RWPE2 (cell line): ENCODE measurements at regions not wholly inside any gene's neighbourhood (a gene's known extent, or its start where the extent isn't known, plus 50 kb on each side); places are given as distances from the start of the nearest gene placed in this dataset.

Source experiments
- ATAC-seq: fragments of 200-7000 bp; cut with Tn5 transposase; 3 replicates; pipeline ENCODE4 v1.9.1; 2021; ENCODE audit warnings: low read depth
- DNase-seq: peaks from one replicate; pipeline ENCODE4 v3.0.0-alpha.2; 2020; ENCODE audit warnings: low spot score
- H3K27ac ChIP-seq: fragments of 450-650 bp; 2 replicates; pipeline ENCODE4 v1.5.1; 2017; ENCODE audit warnings: mild to moderate bottlenecking; ENCODE audit not compliant: poor library complexity, severe bottlenecking
- H3K27me3 ChIP-seq: fragments of 250-450 bp; sonication (Bioruptor Pico); 2 replicates; pipeline ENCODE4 v1.5.1; 2021; ENCODE audit warnings: mild to moderate bottlenecking, moderate library complexity; ENCODE audit not compliant: insufficient read depth, poor library complexity, severe bottlenecking
- H3K36me3 ChIP-seq: fragments of 250-450 bp; sonication (Bioruptor Pico); 2 replicates; pipeline ENCODE4 v1.5.1; 2020; ENCODE audit warnings: low read depth, mild to moderate bottlenecking, moderate library complexity
- H3K4me1 ChIP-seq: fragments of 250-450 bp; sonication (Bioruptor Pico); 2 replicates; pipeline ENCODE4 v1.5.1; 2021; ENCODE audit warnings: mild to moderate bottlenecking, moderate library complexity; ENCODE audit not compliant: insufficient read depth, poor library complexity, severe bottlenecking
- H3K4me3 ChIP-seq: fragments of 250-450 bp; sonication (Bioruptor Pico); 2 replicates; pipeline ENCODE4 v1.5.1; 2021; ENCODE audit warnings: mild to moderate bottlenecking, moderate library complexity; ENCODE audit not compliant: severe bottlenecking
- H3K9me3 ChIP-seq: fragments of 250-450 bp; sonication (Bioruptor Pico); 2 replicates; pipeline ENCODE4 v1.5.1; 2021; ENCODE audit warnings: mild to moderate bottlenecking, moderate library complexity; ENCODE audit not compliant: severe bottlenecking
- TF ChIP-seq, protein P1 (sequence below): fragments of 450-650 bp; IDR thresholded peaks from one replicate; pipeline ENCODE4 v1.5.1; 2017; ENCODE audit warnings: mild to moderate bottlenecking, moderate library complexity; ENCODE audit not compliant: poor library complexity, severe bottlenecking

DNA sequence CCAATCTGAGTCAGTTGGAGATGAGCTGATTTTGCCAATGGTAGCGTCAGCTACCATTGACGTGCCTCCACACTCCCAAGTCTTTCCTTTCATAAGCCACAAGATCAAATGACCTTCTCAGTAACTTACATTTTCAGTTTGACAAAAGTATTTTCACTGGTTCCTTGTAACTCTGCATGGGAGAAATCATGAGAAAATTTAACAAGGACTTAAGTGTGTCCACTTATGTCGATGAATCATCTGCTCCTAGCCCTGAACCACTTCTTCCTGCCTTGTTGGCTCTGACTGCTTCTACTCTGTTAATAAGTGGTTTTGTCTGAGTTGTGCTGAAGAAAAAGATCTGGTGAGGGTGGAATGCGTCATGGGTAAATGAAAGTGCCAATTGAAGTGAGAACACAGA is 101.2 kb downstream of the NFKBIZ start:
- TF ChIP-seq, protein P1, sequence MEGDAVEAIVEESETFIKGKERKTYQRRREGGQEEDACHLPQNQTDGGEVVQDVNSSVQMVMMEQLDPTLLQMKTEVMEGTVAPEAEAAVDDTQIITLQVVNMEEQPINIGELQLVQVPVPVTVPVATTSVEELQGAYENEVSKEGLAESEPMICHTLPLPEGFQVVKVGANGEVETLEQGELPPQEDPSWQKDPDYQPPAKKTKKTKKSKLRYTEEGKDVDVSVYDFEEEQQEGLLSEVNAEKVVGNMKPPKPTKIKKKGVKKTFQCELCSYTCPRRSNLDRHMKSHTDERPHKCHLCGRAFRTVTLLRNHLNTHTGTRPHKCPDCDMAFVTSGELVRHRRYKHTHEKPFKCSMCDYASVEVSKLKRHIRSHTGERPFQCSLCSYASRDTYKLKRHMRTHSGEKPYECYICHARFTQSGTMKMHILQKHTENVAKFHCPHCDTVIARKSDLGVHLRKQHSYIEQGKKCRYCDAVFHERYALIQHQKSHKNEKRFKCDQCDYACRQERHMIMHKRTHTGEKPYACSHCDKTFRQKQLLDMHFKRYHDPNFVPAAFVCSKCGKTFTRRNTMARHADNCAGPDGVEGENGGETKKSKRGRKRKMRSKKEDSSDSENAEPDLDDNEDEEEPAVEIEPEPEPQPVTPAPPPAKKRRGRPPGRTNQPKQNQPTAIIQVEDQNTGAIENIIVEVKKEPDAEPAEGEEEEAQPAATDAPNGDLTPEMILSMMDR: no peak
- H3K27me3 ChIP-seq: no peaks in the 10 kb centered on the region
- no peaks in the 10 kb centered on the region for H3K36me3 ChIP-seq
- no peak overlapping the region for H3K4me3 ChIP-seq
- no peak overlapping the region for H3K27ac ChIP-seq
- H3K4me1 ChIP-seq: no peaks in the 10 kb centered on the region
- ATAC-seq (no peak), DNase-seq (no peak)
- H3K9me3 ChIP-seq: no peaks in the 10 kb centered on the region

DNA sequence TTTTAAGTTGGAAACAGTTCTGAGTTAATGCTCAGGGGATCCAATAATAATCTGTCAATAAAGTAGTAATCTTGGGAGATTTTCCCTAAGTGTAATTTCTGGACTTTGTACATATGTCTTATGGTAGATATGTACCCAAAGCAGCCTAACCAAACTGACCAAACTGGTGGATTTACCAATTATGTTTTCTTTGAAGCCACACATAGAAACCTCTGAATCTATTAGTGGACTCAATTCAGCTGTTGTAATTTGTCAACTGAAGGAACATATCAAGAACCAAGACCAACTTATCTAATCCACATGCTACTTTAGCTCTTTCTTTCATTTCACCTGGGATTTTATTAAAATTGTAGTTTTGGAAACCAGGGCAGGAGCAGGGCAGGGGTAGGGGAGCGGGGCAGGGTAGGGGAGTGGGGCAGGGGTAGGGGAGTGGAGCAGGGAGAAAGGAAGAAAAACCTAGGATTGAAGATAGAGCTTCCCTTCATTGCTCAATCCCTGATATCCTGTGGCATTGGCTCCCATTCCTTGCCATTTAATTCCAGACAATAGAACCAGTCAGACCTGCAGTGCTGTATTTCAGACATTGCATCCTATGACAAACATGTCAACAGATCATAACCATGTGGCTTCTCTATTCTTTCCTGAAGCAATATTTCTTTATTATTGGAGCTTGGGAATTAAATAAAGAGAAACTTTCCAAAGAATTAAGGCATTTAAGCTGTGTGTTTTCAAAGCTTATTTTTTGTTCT is 101.8 kb downstream of the NFKBIZ start:
- ATAC-seq: peak; percentile 35; the same call in 1 of the 3 replicates
- TF ChIP-seq, protein P1: no peak
- no peaks in the 10 kb centered on the region for H3K27me3 ChIP-seq
- no peaks in the 10 kb centered on the region for H3K9me3 ChIP-seq
- no peak overlapping the region for H3K4me3 ChIP-seq
- H3K27ac ChIP-seq: no peak overlapping the region
- no peaks in the 10 kb centered on the region for H3K4me1 ChIP-seq
- H3K36me3 ChIP-seq: no peaks in the 10 kb centered on the region
- DNase-seq: no peak

DNA sequence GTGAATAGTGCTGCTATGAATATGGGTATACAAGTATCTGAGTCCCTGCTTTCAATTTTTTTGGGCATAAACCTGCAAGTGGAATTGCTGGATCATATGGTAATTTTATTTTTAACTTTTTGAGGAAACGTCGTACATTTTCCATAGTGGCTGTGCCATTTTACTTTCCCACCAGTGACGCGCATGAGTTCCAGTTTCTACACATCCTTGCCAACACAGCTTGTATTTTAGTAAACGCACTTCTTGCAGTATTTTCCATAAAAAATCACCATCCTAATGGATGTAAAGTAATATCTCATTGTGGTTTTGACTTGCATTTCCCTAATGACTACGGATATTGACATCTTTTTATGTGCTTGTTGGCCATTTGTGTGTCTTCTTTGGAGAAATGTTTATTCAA is 105.0 kb downstream of the NFKBIZ start:
- H3K9me3 ChIP-seq: no peaks in the 10 kb centered on the region
- H3K27ac ChIP-seq: no peak overlapping the region
- no peaks in the 10 kb centered on the region for H3K4me1 ChIP-seq
- ATAC-seq: no peak
- H3K27me3 ChIP-seq: no peaks in the 10 kb centered on the region
- H3K4me3 ChIP-seq: no peak overlapping the region
- TF ChIP-seq, protein P1: no peak
- no peaks in the 10 kb centered on the region for H3K36me3 ChIP-seq
- DNase-seq: no peak

DNA sequence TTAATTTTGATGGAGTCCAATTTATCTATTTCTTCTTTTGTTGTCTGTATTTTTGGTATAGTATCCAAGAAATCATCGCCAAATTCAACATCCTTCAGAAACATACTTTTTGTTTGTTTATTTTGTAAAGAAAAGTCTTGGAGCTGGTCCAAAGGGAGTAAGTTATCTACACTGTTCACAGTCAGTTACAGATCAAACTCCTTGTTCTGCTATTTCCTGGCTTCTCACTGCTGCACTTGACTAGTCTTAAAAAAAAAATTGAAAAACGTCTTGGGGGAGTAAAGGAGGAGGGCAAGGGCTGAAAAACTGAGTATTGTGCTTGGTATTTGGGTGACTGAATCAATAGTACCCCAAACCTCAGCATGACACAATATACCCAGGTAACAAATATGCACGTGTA is 105.6 kb downstream of the NFKBIZ start:
- DNase-seq: no peak
- no peaks in the 10 kb centered on the region for H3K36me3 ChIP-seq
- no peak for ATAC-seq
- no peaks in the 10 kb centered on the region for H3K4me1 ChIP-seq
- H3K27ac ChIP-seq: no peak overlapping the region
- no peak overlapping the region for H3K4me3 ChIP-seq
- TF ChIP-seq, protein P1: no peak
- H3K27me3 ChIP-seq: no peaks in the 10 kb centered on the region
- H3K9me3 ChIP-seq: no peaks in the 10 kb centered on the region

DNA sequence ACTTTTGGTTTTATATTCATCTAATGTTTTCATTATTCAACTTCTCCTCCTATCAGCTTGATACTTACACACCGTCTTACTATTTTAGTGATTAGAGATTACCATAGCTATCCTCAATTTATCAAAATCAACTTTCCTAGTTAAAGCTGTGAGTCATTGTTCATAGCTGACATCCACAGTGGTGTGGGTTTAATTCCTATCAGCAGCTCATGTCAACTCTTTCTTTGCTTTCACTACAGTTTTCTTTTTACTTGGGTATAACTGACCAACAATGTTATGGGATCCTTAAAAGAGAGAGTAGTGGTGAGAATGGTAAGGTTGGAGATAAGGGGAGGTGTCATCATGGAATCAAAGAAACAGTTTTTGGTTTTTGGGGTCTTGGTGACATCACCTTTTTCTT is 112.7 kb downstream of the NFKBIZ start:
- TF ChIP-seq, protein P1: no peak
- no peak for ATAC-seq

More for the DNA sequence above, 112.7 kb downstream of the NFKBIZ start:
- H3K36me3 ChIP-seq: no peaks in the 10 kb centered on the region
- H3K4me3 ChIP-seq: no peak overlapping the region
- no peaks in the 10 kb centered on the region for H3K27me3 ChIP-seq
- H3K9me3 ChIP-seq: no peaks in the 10 kb centered on the region
- DNase-seq: no peak
- H3K27ac ChIP-seq: no peak overlapping the region
- H3K4me1 ChIP-seq: peaks cover 12% of the 10 kb centered on the region
